WERI-Rb-1 (cell line): ENCODE measurements at regions not wholly inside any gene's neighbourhood (a gene's known extent, or its start where the extent isn't known, plus 50 kb on each side); places are given as distances from the start of the nearest gene placed in this dataset.
A peak's percentile ranks its signal among the peaks of the same experiment; 100 is the strongest.

Experiments
- DNase-seq: peaks from one replicate; pipeline ENCODE4 v3.0.0-alpha.2; 2020
- H3K27ac ChIP-seq: fragments of 250-450 bp; sonication (Bioruptor Pico); 2 replicates; pipeline ENCODE4 v1.5.1; 2020; ENCODE audit warnings: mild to moderate bottlenecking, moderate library complexity
- H3K27me3 ChIP-seq: fragments of 250-450 bp; sonication (Bioruptor Pico); 2 replicates; pipeline ENCODE4 v1.5.1; 2021; ENCODE audit warnings: mild to moderate bottlenecking, low read depth, moderate library complexity; ENCODE audit not compliant: insufficient read depth, severe bottlenecking
- H3K36me3 ChIP-seq: fragments of 250-450 bp; sonication (Bioruptor Pico); 2 replicates; pipeline ENCODE4 v1.5.1; 2020; ENCODE audit warnings: mild to moderate bottlenecking, moderate library complexity
- H3K4me3 ChIP-seq: 2 replicates; pipeline ENCODE4 v1.5.1; 2011; ENCODE audit warnings: low read depth, mild to moderate bottlenecking, control low read depth, low read length
- H3K9me3 ChIP-seq: fragments of 250-450 bp; sonication (Bioruptor Pico); 2 replicates; pipeline ENCODE4 v1.5.1; 2021; ENCODE audit warnings: mild to moderate bottlenecking, moderate library complexity; ENCODE audit not compliant: severe bottlenecking
- TF ChIP-seq, protein P1 (sequence below): IDR thresholded peaks from 2 replicates; pipeline ENCODE4 v1.5.1; 2011; ENCODE audit warnings: low read depth, mild to moderate bottlenecking, control low read depth, inconsistent platforms, low read length

- Histone ChIP-seq H3K36me3 (no peaks in the 10 kb centered on the region), H3K9me3 (no peaks in the 10 kb centered on the region), H3K27me3 (no peaks in the 10 kb centered on the region), H3K27ac (no peak overlapping the region), H3K4me3 (no peak overlapping the region)
- TF ChIP-seq, protein P1, sequence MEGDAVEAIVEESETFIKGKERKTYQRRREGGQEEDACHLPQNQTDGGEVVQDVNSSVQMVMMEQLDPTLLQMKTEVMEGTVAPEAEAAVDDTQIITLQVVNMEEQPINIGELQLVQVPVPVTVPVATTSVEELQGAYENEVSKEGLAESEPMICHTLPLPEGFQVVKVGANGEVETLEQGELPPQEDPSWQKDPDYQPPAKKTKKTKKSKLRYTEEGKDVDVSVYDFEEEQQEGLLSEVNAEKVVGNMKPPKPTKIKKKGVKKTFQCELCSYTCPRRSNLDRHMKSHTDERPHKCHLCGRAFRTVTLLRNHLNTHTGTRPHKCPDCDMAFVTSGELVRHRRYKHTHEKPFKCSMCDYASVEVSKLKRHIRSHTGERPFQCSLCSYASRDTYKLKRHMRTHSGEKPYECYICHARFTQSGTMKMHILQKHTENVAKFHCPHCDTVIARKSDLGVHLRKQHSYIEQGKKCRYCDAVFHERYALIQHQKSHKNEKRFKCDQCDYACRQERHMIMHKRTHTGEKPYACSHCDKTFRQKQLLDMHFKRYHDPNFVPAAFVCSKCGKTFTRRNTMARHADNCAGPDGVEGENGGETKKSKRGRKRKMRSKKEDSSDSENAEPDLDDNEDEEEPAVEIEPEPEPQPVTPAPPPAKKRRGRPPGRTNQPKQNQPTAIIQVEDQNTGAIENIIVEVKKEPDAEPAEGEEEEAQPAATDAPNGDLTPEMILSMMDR = peak; percentile 27
- peak; percentile 18 for DNase-seq
These were observed 128.4 kb downstream of the RAP2B start for GRCh38 chr3:153290268-153291015.

- Histone ChIP-seq H3K36me3 (no peaks in the 10 kb centered on the region), H3K27ac (no peak overlapping the region), H3K9me3 (no peaks in the 10 kb centered on the region), H3K4me3 (no peak overlapping the region), H3K27me3 (no peaks in the 10 kb centered on the region)
- peak; percentile 29 for DNase-seq
- TF ChIP-seq, protein P1 = peak; percentile 65
These were observed 129.1 kb downstream of the RAP2B start for GRCh38 chr3:153291059-153291685.

- Histone ChIP-seq H3K9me3 (no peaks in the 10 kb centered on the region), H3K36me3 (no peaks in the 10 kb centered on the region), H3K4me3 (no peak overlapping the region), H3K27me3 (no peaks in the 10 kb centered on the region), H3K27ac (no peak overlapping the region)
- TF ChIP-seq, protein P1 = no peak
- DNase-seq = no peak
These were observed 131.2 kb downstream of the RAP2B start for GRCh38 chr3:153293265-153293664.

- no peak overlapping the region for H3K4me3 ChIP-seq
- DNase-seq = no peak
- TF ChIP-seq, protein P1 = no peak
- H3K36me3 ChIP-seq = no peaks in the 10 kb centered on the region
- H3K27ac ChIP-seq = no peak overlapping the region
- no peaks in the 10 kb centered on the region for H3K9me3 ChIP-seq
- no peaks in the 10 kb centered on the region for H3K27me3 ChIP-seq
These were observed 133.9 kb downstream of the RAP2B start for GRCh38 chr3:153295901-153296300.

DNA sequence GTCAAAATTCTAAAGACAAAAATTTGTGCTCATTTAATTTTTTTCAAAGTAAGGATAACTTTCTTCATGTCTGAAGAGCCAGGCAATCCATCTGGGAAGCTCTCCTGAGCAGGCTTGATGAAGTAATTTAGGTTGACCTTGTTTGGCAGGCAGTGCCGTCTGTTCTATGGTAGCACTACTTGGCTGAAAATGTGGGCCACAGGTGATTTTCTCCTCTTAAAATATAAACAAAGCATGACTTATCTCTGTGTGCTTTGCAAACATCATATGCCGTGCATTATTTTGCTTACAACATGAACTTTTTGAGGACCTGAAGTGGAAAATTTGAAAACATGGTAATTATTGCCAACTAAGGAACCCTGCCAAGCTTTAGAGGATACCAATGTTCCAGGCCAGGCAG is 143.2 kb downstream of the RAP2B start:
- DNase-seq = no peak
- no peak overlapping the region for H3K4me3 ChIP-seq
- TF ChIP-seq, protein P1 = no peak
- H3K9me3 ChIP-seq = no peaks in the 10 kb centered on the region
- no peak overlapping the region for H3K27ac ChIP-seq
- H3K36me3 ChIP-seq = no peaks in the 10 kb centered on the region
- H3K27me3 ChIP-seq = no peaks in the 10 kb centered on the region
